Hematopoietic multipotent progenitor cell treated with erythropoietin and hydrocortisone succinate and interleukin-3 and kit ligand, for 8 days (in vitro differentiated cells): ENCODE measurements at regions not wholly inside any gene's neighbourhood (a gene's known extent, or its start where the extent isn't known, plus 50 kb on each side); places are given as distances from the start of the nearest gene placed in this dataset.

Experiments
- DNase-seq: peaks from one replicate; pipeline ENCODE4 v3.0.0-alpha.2; 2015

GRCh38 chr2:122595065-122595464 lies 839.6 kb downstream of the TSN start:
- no peak for DNase-seq

GRCh38 chr2:122596598-122596997 lies 841.1 kb downstream of the TSN start:
- no peak for DNase-seq

GRCh38 chr2:122598784-122599183 lies 843.3 kb downstream of the TSN start:
- no peak for DNase-seq

- DNase-seq = no peak
These were observed 855.6 kb downstream of the TSN start for GRCh38 chr2:122610948-122611609.

GRCh38 chr2:122622934-122623333 lies 867.5 kb downstream of the TSN start:
- no peak for DNase-seq

GRCh38 chr2:122627388-122627787 lies 871.9 kb downstream of the TSN start:
- DNase-seq = no peak

GRCh38 chr2:122634256-122634655 lies 878.8 kb downstream of the TSN start:
- no peak for DNase-seq

- no peak for DNase-seq
These were observed 879.5 kb downstream of the TSN start for GRCh38 chr2:122634920-122635319.

- DNase-seq = no peak
These were observed 880.2 kb downstream of the TSN start for GRCh38 chr2:122635686-122636085.

GRCh38 chr2:122636097-122636496 lies 880.6 kb downstream of the TSN start:
- DNase-seq = no peak

GRCh38 chr2:122639176-122639575 lies 883.7 kb downstream of the TSN start:
- DNase-seq = no peak

- DNase-seq = no peak
These were observed 884.3 kb downstream of the TSN start for GRCh38 chr2:122639711-122640110.

- DNase-seq = no peak
These were observed 888.4 kb downstream of the TSN start for GRCh38 chr2:122643725-122644329.

GRCh38 chr2:122651236-122651635 lies 895.8 kb downstream of the TSN start:
- no peak for DNase-seq

GRCh38 chr2:122651780-122652179 lies 896.3 kb downstream of the TSN start:
- DNase-seq = no peak

GRCh38 chr2:122652670-122653069 lies 897.2 kb downstream of the TSN start:
- DNase-seq = no peak

- no peak for DNase-seq
These were observed 901.0 kb downstream of the TSN start for GRCh38 chr2:122656403-122656802.

- DNase-seq = no peak
These were observed 905.6 kb downstream of the TSN start for GRCh38 chr2:122660786-122661634.

- no peak for DNase-seq
These were observed 908.2 kb downstream of the TSN start for GRCh38 chr2:122663620-122664019.

GRCh38 chr2:122669627-122670026 lies 914.2 kb downstream of the TSN start:
- no peak for DNase-seq

- DNase-seq = no peak
These were observed 915.4 kb downstream of the TSN start for GRCh38 chr2:122670897-122671296.

- no peak for DNase-seq
These were observed 925.2 kb downstream of the TSN start for GRCh38 chr2:122680662-122681061.

- DNase-seq = no peak
These were observed 926.2 kb downstream of the TSN start for GRCh38 chr2:122681626-122682025.

GRCh38 chr2:122682356-122682755 lies 926.9 kb downstream of the TSN start:
- no peak for DNase-seq
